Hepatic stellate cell (primary cell): ENCODE measurements at regions not wholly inside any gene's neighbourhood (a gene's known extent, or its start where the extent isn't known, plus 50 kb on each side); places are given as distances from the start of the nearest gene placed in this dataset.
"Not testable (repeated sequence)": the region's sequence is repeated elsewhere in the genome, so short reads cannot be mapped to it uniquely, and the experiment has no call there.

Source experiments
- DNase-seq: peaks from one replicate; pipeline ENCODE4 v3.0.0; 2011; ENCODE audit warnings: low spot score

GRCh38 chr6:2611092-2611491 lies 139.6 kb downstream of the MYLK4 start:
- no peak for DNase-seq

- DNase-seq = no peak
Observed at GRCh38 chr6:2608503-2608902, 142.2 kb downstream of the MYLK4 start.

- no peak for DNase-seq
Observed at GRCh38 chr6:2600363-2600762, 150.4 kb downstream of the MYLK4 start.

- no peak for DNase-seq
Observed at GRCh38 chr6:2599817-2600216, 150.9 kb downstream of the MYLK4 start.

- DNase-seq = no peak
Observed at GRCh38 chr6:2598867-2599266, 151.9 kb downstream of the MYLK4 start.

DNA sequence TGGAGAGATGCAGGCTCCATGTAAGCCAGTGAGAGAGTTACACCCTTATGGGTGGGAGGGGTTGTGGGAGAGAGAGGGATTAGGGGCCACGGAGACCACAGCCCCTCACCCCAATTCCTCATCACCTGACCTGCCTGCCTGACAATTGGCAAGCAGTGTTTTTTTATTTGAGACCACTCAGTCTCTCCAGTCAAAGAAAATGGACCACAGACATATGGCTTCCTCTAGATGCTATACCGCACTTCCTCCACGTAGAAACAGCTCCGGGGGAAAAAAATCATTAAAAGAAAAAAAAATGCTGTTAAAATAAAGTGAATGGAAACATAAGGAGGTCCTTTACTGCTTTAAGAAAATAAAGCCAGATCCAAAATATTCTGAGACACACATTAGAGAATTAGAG lies 152.7 kb downstream of the MYLK4 start:
- no peak for DNase-seq

- not testable (repeated sequence) for DNase-seq
Observed at GRCh38 chr6:2597457-2597856, 153.3 kb downstream of the MYLK4 start.

DNA sequence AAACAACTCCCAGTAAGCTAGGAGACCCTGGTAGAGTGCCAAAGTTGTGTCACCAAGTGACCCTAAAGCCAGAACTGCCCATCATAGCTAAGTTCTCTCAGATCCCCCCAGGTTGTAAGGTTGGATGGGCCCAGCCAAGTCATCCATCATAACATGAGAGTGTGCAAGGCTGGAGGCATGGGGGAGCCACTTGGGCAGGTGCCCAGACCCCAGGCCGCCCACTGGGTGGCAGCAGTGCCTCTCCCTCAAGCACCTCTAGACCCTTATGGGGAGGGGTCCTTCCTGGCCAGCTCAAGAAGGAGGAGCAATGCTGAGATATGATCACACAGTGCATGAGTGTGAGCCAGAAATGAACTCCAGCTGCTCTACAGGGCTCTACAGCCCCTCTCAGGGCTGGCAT lies 154.5 kb downstream of the MYLK4 start:
- DNase-seq = no peak

GRCh38 chr6:2594868-2595267 lies 155.9 kb downstream of the MYLK4 start:
- no peak for DNase-seq

DNA sequence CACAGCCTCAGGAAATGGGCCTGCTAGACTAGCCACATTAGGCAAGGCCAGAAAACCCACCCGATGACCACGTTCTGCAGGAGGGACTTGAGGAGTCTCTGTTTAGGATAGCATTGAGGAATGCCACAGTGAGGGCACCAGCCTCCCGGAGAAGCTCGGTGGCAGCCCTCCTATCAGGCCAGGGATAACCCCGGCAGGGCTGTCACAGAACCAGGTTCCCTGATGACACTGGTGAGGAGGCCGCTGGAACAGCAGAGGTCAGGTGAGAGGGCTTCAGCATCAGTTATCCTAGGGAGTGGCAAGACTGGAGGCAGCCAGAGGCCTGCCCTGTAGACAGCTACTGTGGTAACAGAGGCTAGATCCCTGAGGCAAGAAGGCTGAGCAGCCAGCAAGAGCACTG lies 157.6 kb downstream of the MYLK4 start:
- no peak for DNase-seq

- no peak for DNase-seq
Observed at GRCh38 chr6:2589171-2589661, 161.5 kb downstream of the MYLK4 start.

- DNase-seq = no peak
Observed at GRCh38 chr6:2583459-2583858, 167.3 kb downstream of the MYLK4 start.

GRCh38 chr6:2582268-2582667 lies 168.5 kb downstream of the MYLK4 start:
- no peak for DNase-seq

GRCh38 chr6:2581611-2582010 lies 169.1 kb downstream of the MYLK4 start:
- no peak for DNase-seq

DNA sequence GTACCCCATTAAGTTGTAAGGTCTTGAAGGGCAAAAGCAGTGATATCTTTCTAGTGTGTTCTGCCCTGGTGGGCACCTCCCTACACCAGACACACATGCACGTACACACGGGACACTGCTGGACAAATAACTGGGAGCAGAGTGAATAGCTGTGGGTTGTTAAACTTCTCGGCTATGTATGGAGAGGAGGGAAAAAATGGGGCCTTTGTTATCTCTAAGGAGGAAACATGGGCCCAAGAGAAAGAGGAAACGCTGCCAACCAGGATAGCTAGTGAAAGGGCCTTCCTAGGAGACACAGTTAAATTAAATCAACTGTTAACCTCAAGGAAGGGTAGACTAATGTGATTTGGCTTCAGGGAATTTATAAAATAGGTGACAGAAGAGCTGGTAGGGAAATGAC lies 169.7 kb downstream of the MYLK4 start:
- no peak for DNase-seq

- no peak for DNase-seq
Observed at GRCh38 chr6:2579804-2580570, 170.7 kb downstream of the MYLK4 start.

GRCh38 chr6:2579241-2579761 lies 171.4 kb downstream of the MYLK4 start:
- DNase-seq = peak; percentile 30

DNA sequence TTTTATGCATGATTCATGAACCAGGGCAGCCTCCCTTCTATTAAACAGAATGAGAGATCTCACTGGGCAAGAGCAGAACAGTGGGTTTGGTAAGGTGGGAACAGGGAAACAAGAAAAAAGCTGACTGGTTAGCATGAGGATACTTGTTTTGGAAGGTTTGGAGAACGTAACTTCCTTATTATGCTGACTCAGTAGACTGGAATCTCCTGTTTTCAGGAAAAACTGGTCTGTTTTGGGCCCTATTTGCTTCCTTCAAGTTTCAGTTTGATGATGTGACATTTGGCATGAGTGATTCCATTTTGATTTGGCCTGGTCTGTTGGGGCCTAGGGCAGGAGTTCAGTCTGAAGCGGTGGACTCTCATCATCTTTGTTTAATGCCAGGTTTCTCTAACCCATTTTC lies 172.0 kb downstream of the MYLK4 start:
- DNase-seq = no peak

DNA sequence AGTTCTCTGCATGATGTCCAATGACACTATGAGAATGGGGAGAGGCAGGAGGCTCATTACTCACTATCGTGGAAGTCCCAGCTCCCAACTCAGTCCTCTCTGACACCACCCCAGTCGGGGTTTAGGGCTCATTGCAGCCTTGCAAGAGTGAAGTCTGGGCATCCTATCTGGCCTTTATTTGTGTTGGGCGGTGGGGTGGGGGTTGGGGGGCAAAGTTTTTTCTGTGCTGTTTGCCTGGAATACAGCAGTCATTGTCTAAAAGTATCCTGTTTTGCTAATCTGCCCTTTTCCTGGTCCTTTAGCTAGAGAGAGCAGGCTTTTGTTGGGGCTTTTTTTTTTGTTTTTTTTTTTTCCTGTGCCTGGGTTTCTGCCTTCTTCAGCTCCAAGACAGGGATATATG lies 174.2 kb downstream of the MYLK4 start:
- no peak for DNase-seq

GRCh38 chr6:2575236-2575635 lies 175.5 kb downstream of the MYLK4 start:
- no peak for DNase-seq

DNA sequence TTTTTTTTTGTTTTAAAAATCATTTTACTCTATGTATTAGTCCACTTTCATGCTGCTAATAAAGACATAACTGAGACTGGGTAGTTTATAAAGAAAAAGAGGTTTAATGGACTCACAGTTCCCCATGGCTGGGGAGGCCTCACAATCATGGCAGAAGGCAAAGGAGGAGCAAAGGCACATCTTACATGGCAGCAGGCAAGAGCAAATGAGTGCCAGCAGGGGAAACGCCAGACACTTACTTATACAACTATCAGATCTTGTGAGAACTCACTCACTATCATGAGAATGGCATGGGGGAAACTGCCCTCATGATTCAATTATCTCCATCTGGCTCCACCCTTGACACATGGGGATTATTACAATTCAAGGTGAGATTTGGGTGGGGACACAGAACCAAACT lies 181.3 kb downstream of the MYLK4 start:
- not testable (repeated sequence) for DNase-seq

- no peak for DNase-seq
Observed at GRCh38 chr6:2566048-2566447, 184.7 kb downstream of the MYLK4 start.

- no peak for DNase-seq
Observed at GRCh38 chr6:2565499-2565898, 185.2 kb downstream of the MYLK4 start.

DNA sequence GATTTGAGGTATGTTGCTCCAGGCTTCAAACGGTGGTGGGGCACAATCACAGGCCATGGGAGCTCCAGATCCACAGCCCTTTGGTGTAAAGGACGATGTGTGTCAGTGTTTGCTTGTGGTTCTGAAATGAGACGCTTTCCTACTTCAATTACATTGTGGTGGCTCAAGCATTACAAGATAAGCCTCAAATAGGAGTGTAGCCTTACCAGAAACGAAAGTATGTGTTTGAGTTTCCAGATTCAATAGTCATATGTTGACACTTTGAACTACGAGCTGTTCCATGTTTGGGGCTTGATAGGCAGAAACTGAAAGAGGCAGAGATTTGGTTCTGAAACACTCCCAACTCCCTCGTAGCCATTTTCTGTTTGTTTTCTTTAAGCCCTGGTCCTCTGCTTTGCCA lies 187.1 kb downstream of the MYLK4 start:
- DNase-seq = no peak
